Large intestine (tissue), 3 donors: ENCODE measurements at regions not wholly inside any gene's neighbourhood (a gene's known extent, or its start where the extent isn't known, plus 50 kb on each side); places are given as distances from the start of the nearest gene placed in this dataset.

Source experiments
- DNase-seq, 2 donors: peaks; one replicate each; pipeline versions ENCODE4 v3.0.0 to v3.0.0-alpha.2; 2013
- H3K27ac ChIP-seq: one replicate; pipeline ENCODE4 v1.5.1; 2013; ENCODE audit warnings: low read length
- H3K27me3 ChIP-seq: 2 replicates; pipeline ENCODE4 v1.6.1; 2013; ENCODE audit warnings: low read length; ENCODE audit not compliant: control insufficient read depth, insufficient read depth
- H3K36me3 ChIP-seq: 2 replicates; pipeline ENCODE4 v1.6.1; 2013; ENCODE audit warnings: low read length; ENCODE audit not compliant: control insufficient read depth, insufficient read depth
- H3K4me1 ChIP-seq: one replicate; pipeline ENCODE4 v1.6.1; 2013; ENCODE audit warnings: low read length; ENCODE audit not compliant: control insufficient read depth, insufficient read depth
- H3K4me3 ChIP-seq: one replicate; pipeline ENCODE4 v1.5.1; 2013; ENCODE audit warnings: low read length
- H3K9me3 ChIP-seq: one replicate; pipeline ENCODE4 v1.6.1; 2013; ENCODE audit warnings: mild to moderate bottlenecking, low read depth, low read length, moderate library complexity; ENCODE audit not compliant: control insufficient read depth
- WGBS: methylation state at CpG from one replicate; pipeline ENCODE4 v1.1.5; 2013; ENCODE audit warnings: low lambda C conversion rate; ENCODE audit not compliant: insufficient coverage; 5-methylcytosine and 5-hydroxymethylcytosine counted together

- Histone ChIP-seq H3K27ac (no peak overlapping the region), H3K9me3 (peaks cover 1% of the 10 kb centered on the region), H3K4me3 (no peak overlapping the region), H3K36me3 (no peaks in the 10 kb centered on the region), H3K4me1 (peaks cover 9% of the 10 kb centered on the region), H3K27me3 (no peaks in the 10 kb centered on the region)
- WGBS: 100% methylated on average over 1 of the region's 11 CpGs
- no peak for DNase-seq
Measured at GRCh38 chr22:27558658-27559371, 242.7 kb downstream of the MN1 start.

GRCh38 chr22:27560781-27561180 is 240.8 kb downstream of the MN1 start:
- Histone ChIP-seq H3K36me3 (no peaks in the 10 kb centered on the region), H3K9me3 (peaks cover 4% of the 10 kb centered on the region), H3K27me3 (no peaks in the 10 kb centered on the region), H3K27ac (no peak overlapping the region), H3K4me3 (no peak overlapping the region), H3K4me1 (no peaks in the 10 kb centered on the region)
- DNase-seq: no peak
- 57% methylated on average over 1 of the region's 5 CpGs for WGBS

DNA sequence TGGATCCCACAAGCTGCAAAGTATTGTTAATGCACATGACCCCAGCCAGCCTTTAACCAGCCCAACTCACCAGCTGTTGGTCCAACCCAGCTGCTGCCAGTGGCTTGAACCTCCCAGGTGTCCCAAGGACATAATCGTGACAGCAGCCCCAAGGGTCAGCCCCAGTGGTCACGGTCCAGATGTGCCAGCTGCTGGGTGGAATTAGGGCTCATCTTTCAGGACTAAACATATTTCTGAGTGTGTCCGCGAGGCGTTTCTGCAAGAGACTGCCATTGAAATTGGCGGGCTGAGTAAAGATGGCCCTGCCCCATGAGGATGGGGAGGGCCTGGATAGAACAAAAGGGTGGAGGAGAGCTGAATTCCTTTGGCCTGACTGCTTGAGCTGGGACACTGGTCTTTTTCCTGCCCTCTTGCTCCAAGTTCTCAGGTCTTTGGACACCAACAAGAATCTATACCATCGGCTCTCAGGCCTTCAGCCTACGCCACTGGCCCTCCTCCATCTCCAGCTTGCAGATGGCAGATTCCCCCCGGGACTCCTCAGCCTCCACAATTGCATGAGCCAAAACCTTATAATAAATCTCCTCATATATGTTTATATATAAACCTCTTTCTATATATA is 240.2 kb downstream of the MN1 start:
- DNase-seq: no peak
- Histone ChIP-seq H3K4me1 (no peaks in the 10 kb centered on the region), H3K4me3 (no peak overlapping the region), H3K27ac (no peak overlapping the region), H3K36me3 (no peaks in the 10 kb centered on the region), H3K9me3 (peaks cover 4% of the 10 kb centered on the region), H3K27me3 (peaks cover 2% of the 10 kb centered on the region)
- 100% methylated on average over 1 of the region's 9 CpGs for WGBS

GRCh38 chr22:27564806-27565205 is 236.8 kb downstream of the MN1 start:
- Histone ChIP-seq H3K27ac (no peak overlapping the region), H3K36me3 (no peaks in the 10 kb centered on the region), H3K27me3 (peaks cover 8% of the 10 kb centered on the region), H3K4me3 (no peak overlapping the region), H3K9me3 (peaks cover 4% of the 10 kb centered on the region), H3K4me1 (no peaks in the 10 kb centered on the region)
- DNase-seq: no peak
- WGBS: no CpG with 5 or more reads among the region's 2 CpGs

DNA sequence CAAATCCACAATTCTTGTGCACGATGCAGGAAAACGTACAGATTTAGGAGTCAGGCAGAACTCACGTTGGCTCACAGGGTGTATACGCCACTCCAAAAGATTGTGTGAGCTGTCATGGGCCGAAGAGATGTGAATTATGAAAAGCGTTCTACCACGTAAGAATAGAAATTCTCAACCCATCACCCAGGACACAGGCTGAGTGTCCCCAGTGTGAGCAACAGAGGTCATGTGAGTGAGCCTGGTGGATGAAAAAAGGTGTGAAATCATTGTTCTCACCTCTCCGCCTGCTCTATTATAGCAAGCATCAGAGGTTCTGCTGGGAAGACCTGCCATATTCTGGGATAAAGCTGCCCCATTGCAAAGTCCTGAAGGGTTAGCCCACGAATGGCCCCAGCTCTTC is 235.0 kb downstream of the MN1 start:
- Histone ChIP-seq H3K4me1 (no peaks in the 10 kb centered on the region), H3K27me3 (peaks cover 12% of the 10 kb centered on the region), H3K36me3 (no peaks in the 10 kb centered on the region), H3K27ac (no peak overlapping the region), H3K9me3 (peaks cover 4% of the 10 kb centered on the region), H3K4me3 (no peak overlapping the region)
- WGBS: no CpG with 5 or more reads among the region's 9 CpGs
- no peak for DNase-seq

- Histone ChIP-seq H3K27me3 (peaks cover 20% of the 10 kb centered on the region), H3K27ac (no peak overlapping the region), H3K9me3 (peaks cover 7% of the 10 kb centered on the region), H3K36me3 (no peaks in the 10 kb centered on the region), H3K4me3 (no peak overlapping the region), H3K4me1 (no peaks in the 10 kb centered on the region)
- 100% methylated on average over 1 of the region's 4 CpGs for WGBS
- no peak for DNase-seq
Measured at GRCh38 chr22:27568265-27568664, 233.3 kb downstream of the MN1 start.

GRCh38 chr22:27571463-27572277 is 229.9 kb downstream of the MN1 start:
- DNase-seq: no peak
- Histone ChIP-seq H3K4me3 (no peak overlapping the region), H3K36me3 (no peaks in the 10 kb centered on the region), H3K27ac (no peak overlapping the region), H3K9me3 (peaks cover 3% of the 10 kb centered on the region), H3K4me1 (peaks cover 5% of the 10 kb centered on the region), H3K27me3 (peaks cover 21% of the 10 kb centered on the region)
- WGBS: no CpG with 5 or more reads among the region's 12 CpGs

DNA sequence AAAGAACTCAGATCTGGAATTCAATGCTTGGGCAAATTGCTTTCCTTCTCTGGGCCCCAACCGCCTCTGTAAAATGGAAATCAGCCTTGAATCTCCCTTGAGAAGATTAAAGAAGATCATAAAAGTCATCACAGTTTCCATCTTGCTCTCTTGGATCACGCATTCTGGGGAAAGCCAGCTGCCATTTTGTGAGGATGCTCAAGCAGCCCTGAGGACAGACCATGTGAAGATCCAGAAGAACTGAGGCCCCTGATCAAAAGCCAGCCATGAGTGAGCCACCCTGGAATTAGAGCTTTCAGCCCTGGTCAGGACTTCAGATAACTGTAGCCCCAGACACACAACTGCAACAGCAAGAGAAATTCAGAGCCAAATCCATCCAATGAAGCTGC is 229.3 kb downstream of the MN1 start:
- Histone ChIP-seq H3K27ac (no peak overlapping the region), H3K9me3 (peaks cover 3% of the 10 kb centered on the region), H3K27me3 (peaks cover 21% of the 10 kb centered on the region), H3K4me3 (no peak overlapping the region), H3K4me1 (peaks cover 6% of the 10 kb centered on the region), H3K36me3 (no peaks in the 10 kb centered on the region)
- WGBS: no CpG with 5 or more reads among the region's 2 CpGs
- DNase-seq: no peak

DNA sequence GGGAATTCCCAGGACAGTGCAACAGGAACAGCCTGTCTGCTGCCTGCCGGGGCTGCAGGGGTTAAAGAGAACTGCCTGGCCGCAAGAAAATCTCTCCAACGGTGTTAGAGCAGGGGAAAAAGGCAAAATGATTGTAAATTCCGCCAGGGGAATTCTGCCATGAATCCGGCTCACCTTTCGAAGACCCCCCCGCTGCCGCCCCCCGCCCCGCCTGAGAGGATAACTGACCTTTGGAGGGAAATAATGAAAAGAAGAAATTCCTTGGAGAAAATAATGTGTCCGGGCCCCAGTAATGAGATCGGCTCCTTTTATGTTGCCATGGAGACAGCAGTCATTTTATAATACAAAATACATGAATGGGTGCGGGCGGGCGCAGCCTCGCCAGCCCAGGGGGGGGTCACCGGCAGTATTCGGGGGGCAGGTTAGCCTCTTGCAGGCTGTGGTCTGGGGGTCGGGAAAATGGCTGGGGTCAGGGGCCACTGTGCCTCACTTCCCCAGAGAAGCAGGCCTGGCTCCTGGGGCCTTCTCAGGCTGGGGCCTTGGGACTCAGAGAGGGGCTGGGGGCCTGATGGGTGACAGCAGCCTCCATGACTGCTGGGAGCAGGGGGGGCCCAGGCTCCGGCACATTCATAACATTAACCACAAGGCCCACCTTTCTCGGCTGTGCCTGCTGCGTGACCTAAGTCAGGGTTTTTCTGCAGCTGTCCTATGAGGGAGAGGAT is 228.1 kb downstream of the MN1 start:
- Histone ChIP-seq H3K27ac (no peak overlapping the region), H3K4me1 (peaks cover 6% of the 10 kb centered on the region), H3K27me3 (peaks cover 19% of the 10 kb centered on the region), H3K36me3 (no peaks in the 10 kb centered on the region), H3K4me3 (no peak overlapping the region), H3K9me3 (peaks cover 3% of the 10 kb centered on the region)
- no CpG with 5 or more reads among the region's 22 CpGs for WGBS
- peak in 1 of 2 donors; percentile 33 for DNase-seq

DNA sequence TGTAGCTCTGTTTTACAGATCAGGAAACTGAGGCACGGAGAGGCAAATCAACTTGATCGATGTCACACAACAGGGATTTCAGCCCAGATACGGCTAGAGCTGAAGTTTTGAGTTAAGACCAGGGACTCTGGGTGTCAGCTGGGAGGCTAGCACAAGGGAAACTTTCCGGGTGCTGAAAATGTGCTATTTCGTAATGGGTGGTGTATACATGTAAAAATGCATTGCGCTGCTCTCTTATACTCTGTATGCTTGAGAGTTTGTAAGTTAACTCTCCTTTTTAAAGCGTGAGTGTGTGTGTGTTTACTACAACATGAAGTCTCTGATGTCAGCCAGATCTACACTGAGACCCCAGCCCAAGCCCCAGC is 227.6 kb downstream of the MN1 start:
- Histone ChIP-seq H3K9me3 (peaks cover 3% of the 10 kb centered on the region), H3K4me1 (peaks cover 6% of the 10 kb centered on the region), H3K27ac (no peak overlapping the region), H3K36me3 (no peaks in the 10 kb centered on the region), H3K4me3 (no peak overlapping the region), H3K27me3 (peaks cover 17% of the 10 kb centered on the region)
- WGBS: no CpG with 5 or more reads among the region's 7 CpGs
- no peak for DNase-seq
